GM12865 (cell line): ENCODE measurements at regions not wholly inside any gene's neighbourhood (a gene's known extent, or its start where the extent isn't known, plus 50 kb on each side); places are given as distances from the start of the nearest gene placed in this dataset.
A peak's percentile ranks its signal among the peaks of the same experiment; 100 is the strongest.

Source experiments
- DNase-seq: peaks from one replicate; pipeline ENCODE4 v3.0.0; 2010; ENCODE audit warnings: low read depth
- H3K4me3 ChIP-seq: 2 replicates; pipeline ENCODE4 v1.5.1; 2011; ENCODE audit warnings: mild to moderate bottlenecking, low read depth, low read length, control low read depth
- TF ChIP-seq, protein P1 (sequence below): IDR thresholded peaks from 2 replicates; pipeline ENCODE4 v1.5.1; 2011; ENCODE audit warnings: low read length, control low read depth, low read depth, inconsistent platforms; ENCODE audit not compliant: insufficient read depth; ENCODE audit errors: missing control alignments

DNA sequence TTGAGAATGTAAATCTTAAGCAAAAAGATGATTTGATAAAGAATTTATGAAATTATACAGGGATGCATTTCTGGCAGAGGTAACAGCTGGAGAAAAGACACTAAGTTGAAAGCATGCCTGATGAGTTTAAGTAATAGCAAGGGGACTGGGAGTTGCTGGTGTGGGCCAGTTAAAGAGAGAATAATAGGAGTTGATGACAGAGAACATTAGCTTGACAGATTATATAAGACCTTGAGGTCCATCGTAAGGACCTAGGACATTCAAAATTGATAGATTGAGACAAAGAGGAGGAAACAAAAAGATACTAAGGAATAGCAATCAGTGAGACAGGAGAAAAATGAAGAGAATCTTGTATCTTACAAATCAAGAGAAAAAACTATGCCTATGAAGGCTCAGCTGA, 84.7 kb upstream of the TMPRSS15 start:
- no peak for DNase-seq
- H3K4me3 ChIP-seq, result no peak overlapping the region
- TF ChIP-seq, protein P1, sequence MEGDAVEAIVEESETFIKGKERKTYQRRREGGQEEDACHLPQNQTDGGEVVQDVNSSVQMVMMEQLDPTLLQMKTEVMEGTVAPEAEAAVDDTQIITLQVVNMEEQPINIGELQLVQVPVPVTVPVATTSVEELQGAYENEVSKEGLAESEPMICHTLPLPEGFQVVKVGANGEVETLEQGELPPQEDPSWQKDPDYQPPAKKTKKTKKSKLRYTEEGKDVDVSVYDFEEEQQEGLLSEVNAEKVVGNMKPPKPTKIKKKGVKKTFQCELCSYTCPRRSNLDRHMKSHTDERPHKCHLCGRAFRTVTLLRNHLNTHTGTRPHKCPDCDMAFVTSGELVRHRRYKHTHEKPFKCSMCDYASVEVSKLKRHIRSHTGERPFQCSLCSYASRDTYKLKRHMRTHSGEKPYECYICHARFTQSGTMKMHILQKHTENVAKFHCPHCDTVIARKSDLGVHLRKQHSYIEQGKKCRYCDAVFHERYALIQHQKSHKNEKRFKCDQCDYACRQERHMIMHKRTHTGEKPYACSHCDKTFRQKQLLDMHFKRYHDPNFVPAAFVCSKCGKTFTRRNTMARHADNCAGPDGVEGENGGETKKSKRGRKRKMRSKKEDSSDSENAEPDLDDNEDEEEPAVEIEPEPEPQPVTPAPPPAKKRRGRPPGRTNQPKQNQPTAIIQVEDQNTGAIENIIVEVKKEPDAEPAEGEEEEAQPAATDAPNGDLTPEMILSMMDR, result no peak

DNA sequence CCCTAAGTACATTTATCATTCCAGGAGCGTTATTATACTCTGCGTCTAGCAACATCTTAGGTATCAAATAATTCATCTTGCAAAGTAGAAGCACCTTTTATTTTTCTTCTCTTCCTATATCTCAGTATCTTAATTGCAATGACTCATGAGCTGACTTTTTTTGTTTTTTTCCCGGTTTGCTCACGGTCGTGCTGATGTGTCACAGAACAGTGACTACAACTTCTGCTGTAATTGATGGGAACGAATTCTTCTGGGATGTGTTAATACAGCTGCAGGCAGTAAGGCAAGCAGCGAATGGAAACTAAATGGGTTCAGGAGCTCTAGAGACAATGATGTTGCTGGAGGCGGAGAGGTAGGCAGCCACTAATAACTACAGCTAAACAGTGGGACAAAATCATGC, 89.8 kb upstream of the TMPRSS15 start:
- TF ChIP-seq, protein P1, result no peak
- no peak for DNase-seq
- no peak overlapping the region for H3K4me3 ChIP-seq

DNA sequence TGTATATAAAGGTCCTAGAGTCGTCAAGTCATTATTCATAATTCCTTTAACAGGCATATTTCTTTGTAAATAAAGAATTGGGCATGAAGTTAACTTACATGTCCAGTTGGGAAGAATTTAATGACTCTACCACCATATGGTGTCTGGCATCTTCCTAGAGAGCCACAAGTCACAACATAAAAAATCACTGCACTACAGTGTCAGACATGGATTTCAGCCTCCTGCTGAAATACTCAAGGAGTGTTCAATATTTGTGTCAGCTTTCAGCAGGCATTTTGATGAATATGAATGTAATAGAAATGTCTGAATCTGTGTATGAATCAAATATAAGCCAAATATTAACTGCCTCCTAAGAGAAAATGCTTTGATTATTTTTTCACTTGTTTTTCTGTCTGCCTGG, 91.9 kb upstream of the TMPRSS15 start:
- DNase-seq, result no peak
- TF ChIP-seq, protein P1, result no peak

DNA sequence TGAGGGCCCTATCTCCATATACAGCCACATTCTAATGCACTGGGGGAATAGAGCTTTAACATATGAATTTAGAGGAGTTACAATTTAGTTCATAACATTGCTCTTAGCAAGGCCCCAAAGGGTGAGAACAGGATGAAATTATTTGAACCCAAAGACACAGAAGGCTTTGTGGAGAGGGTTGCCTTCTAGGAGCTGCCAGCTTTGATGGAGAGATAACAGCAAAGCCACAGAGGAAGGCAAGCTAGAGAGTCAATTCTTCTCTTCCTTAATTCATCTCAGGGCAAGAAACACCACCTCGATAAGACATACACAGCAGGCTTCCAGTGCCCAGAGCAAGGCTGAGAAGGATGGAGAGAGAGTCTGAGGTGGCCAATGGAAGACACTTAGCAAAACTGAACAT, 94.8 kb upstream of the TMPRSS15 start:
- no peak overlapping the region for H3K4me3 ChIP-seq
- no peak for DNase-seq
- TF ChIP-seq, protein P1, result no peak

More for the DNA sequence above, 91.9 kb upstream of the TMPRSS15 start:
- H3K4me3 ChIP-seq, result no peak overlapping the region

DNA sequence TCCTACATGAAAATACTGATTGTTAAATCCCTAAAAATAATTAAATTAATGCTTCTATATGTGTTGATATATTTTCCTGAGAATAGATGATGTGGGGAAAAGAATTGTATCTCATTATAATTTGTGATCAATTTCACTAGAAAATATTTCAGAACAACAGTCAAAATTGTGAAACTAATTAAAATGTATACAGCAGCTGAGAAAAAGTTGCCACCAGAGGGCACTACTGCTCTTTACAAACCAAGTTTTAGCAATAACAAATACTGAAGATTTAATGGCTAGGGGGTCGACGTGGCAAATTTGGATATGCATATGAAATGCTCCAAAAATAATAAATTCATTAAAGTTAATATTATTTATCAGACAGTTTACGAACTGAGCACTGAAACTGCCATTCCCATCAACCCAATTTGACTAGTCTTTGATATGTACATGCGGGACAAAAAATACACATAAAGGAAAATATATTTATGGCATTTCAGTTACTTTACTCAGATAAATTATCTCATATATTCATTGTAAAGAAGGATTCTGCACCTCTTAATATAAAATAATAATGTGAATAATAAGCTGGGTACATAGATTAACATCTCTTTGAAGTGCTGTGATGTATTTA, 96.3 kb upstream of the TMPRSS15 start:
- DNase-seq, result peak; percentile 54
- TF ChIP-seq, protein P1, result peak; percentile 51
- H3K4me3 ChIP-seq, result no peak overlapping the region

DNA sequence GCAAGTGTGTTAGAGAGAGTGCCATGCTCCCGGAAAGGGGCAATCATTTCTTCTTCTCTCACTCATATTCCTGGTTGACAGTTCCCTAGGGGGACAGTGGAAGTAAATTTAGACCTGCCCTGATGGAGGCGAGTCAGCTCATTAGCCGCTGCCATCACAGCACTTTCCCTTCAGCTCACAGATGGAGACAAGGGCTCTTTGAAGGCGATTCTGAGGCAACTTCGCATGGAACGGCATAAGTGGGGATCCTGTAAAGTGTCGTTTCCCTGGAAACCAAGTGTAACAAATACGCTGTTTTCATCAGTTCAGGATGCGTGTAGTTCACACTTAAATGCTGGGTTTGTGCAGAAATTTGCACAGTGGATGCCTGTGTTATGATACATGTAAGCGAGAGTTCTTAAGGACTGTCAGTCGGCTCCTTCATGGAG, 114.5 kb upstream of the TMPRSS15 start:
- H3K4me3 ChIP-seq, result no peak overlapping the region
- no peak for DNase-seq
- TF ChIP-seq, protein P1, result no peak

DNA sequence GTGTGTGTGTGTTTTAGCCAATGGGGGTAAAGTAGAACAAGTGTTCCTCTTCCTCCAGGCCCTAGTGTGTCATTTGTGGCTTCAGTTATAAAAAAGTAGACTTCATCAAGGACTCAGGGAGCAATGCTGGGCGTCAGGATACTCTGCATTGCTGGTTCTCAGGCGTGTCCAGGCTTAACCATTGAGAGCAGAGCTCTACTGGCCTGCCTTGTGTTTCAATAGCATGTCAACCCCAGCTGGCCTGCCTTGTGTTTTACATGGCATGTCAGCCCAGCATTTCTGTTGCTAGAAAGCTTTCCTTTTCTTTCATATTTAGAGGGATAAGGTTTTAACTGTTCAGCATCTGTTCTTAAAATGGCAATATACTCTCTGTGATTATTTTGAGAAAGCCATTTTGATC, 117.6 kb upstream of the TMPRSS15 start:
- TF ChIP-seq, protein P1, result no peak
- no peak overlapping the region for H3K4me3 ChIP-seq
- DNase-seq, result no peak
